IPS-15b (cell line): ENCODE measurements at regions not wholly inside any gene's neighbourhood (a gene's known extent, or its start where the extent isn't known, plus 50 kb on each side); places are given as distances from the start of the nearest gene placed in this dataset.

ENCODE experiments used
- H3K27me3 ChIP-seq: one replicate; pipeline ENCODE4 v1.6.1; 2013; ENCODE audit warnings: low read length; ENCODE audit not compliant: control insufficient read depth, insufficient read depth
- H3K36me3 ChIP-seq: one replicate; pipeline ENCODE4 v1.6.1; 2013; ENCODE audit warnings: low read length; ENCODE audit not compliant: control insufficient read depth, insufficient read depth
- H3K4me1 ChIP-seq: one replicate; pipeline ENCODE4 v1.6.1; 2013; ENCODE audit warnings: mild to moderate bottlenecking, low read length; ENCODE audit not compliant: control insufficient read depth, insufficient read depth
- H3K4me3 ChIP-seq: one replicate; pipeline ENCODE4 v1.5.1; 2013; ENCODE audit warnings: low read depth, low read length
- H3K9ac ChIP-seq: one replicate; pipeline ENCODE4 v1.6.1; 2013; ENCODE audit warnings: low read depth, mild to moderate bottlenecking, low read length
- H3K9me3 ChIP-seq: one replicate; pipeline ENCODE4 v1.6.1; 2013; ENCODE audit warnings: mild to moderate bottlenecking, low read length; ENCODE audit not compliant: control insufficient read depth, insufficient read depth

DNA sequence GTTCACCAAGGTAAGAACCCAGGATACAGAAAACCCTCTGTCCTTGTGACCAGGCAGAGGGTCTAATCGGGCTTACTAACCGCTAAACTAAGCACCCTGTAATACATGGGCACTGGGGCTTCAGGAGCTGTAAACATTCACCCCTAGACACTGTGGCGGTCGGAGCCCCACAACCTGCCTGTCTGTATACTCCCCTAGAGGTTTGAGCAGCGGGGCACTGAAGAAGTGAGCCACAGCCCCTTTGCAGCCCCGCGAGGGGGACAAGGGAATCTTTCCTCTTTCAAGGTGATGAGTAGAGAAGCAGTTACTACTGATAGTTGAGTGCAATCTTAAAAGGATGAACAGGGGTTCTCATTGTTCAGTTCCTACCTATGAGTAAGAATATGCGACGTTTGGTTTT, 397.2 kb downstream of the AEBP2 start:
- no peak overlapping the region for H3K4me3 ChIP-seq

DNA sequence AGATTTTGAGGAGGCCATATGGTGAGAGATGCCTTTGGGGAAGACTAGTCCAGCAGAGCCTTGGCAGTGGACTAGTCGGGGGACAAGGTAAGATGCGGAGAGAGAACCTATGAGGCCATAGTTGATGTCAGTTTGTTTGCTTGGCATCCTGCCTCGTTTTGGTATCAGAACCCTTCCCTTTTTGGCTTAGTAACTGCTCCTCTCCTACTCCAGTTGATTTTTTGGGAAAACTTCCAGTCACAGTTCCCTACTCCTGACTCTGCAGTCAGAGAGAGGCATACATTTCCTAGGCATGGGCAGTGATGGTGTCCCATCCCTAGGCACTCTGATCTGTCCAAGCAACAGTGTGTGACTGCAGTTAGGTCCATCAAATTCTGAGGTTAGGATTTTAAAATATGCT, 398.3 kb downstream of the AEBP2 start:
- H3K9ac ChIP-seq: no peak overlapping the region

More for the DNA sequence above, 397.2 kb downstream of the AEBP2 start:
- no peaks in the 10 kb centered on the region for H3K9me3 ChIP-seq
- no peaks in the 10 kb centered on the region for H3K27me3 ChIP-seq
- H3K9ac ChIP-seq: no peak overlapping the region
- H3K4me1 ChIP-seq: no peaks in the 10 kb centered on the region
- H3K36me3 ChIP-seq: no peaks in the 10 kb centered on the region

DNA sequence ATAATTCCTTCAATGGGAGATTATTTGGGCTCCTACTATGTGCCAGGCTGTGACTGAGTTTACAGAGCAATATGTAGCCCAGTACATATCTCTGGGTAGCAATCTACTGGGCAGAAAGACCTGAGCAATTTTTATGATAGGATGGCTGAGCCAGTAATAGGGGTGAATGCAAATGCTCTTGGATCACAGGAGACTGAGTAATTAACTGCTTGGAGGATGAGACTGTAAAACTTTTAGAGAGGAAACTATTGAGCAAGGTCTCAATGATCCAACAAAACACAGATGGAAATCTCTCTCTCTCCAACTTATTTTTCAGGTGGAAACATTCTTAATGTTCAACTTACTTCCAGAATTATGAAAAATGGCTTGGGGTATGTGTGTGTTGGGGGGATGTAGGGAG, 402.2 kb downstream of the AEBP2 start:
- H3K36me3 ChIP-seq: no peaks in the 10 kb centered on the region
- no peak overlapping the region for H3K4me3 ChIP-seq
- no peak overlapping the region for H3K9ac ChIP-seq
- no peaks in the 10 kb centered on the region for H3K4me1 ChIP-seq
- no peaks in the 10 kb centered on the region for H3K9me3 ChIP-seq
- H3K27me3 ChIP-seq: no peaks in the 10 kb centered on the region

More for the DNA sequence above, 398.3 kb downstream of the AEBP2 start:
- Histone ChIP-seq H3K4me3 (no peak overlapping the region), H3K4me1 (no peaks in the 10 kb centered on the region), H3K9me3 (no peaks in the 10 kb centered on the region), H3K36me3 (no peaks in the 10 kb centered on the region), H3K27me3 (no peaks in the 10 kb centered on the region)

DNA sequence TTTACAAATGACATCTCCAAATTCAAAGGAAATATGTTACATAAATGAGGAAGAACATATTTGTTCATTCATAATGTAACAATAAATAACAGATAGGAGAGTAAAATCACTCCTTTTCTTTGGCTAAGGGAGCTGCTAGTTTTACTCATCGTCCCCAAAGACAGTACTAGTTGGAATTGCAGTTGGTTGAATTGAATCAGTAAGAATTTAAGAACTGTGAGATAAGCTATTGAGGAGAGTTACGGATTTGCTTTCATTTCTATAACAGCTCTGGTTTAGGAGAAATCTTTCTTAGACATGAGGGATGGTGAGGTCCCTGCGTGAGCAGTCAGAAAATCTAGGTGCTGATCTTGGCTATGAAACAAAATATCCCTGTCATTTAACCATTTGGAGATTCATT, 402.8 kb downstream of the AEBP2 start:
- Histone ChIP-seq H3K9me3 (no peaks in the 10 kb centered on the region), H3K4me1 (no peaks in the 10 kb centered on the region), H3K27me3 (no peaks in the 10 kb centered on the region), H3K36me3 (no peaks in the 10 kb centered on the region), H3K4me3 (no peak overlapping the region), H3K9ac (no peak overlapping the region)

DNA sequence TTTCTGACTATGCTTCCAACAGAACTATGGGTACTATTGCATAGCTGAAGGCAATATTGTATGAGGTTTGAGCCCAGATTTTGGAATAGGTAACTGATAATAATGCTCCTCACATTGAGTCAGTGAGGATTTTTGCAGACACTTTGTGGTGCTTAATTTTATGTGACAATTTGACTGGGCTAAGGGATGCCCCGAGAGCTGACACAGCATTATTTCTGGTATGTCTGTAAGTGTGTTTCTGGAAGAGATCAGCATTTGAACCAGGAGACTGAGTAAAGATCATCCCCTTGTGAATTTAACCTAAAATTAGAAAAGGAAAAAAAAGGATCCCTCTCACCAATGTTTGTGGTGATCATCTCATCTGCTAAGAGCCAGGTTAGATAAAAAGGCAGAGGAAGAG, 404.9 kb downstream of the AEBP2 start:
- Histone ChIP-seq H3K9me3 (no peaks in the 10 kb centered on the region), H3K27me3 (no peaks in the 10 kb centered on the region), H3K36me3 (no peaks in the 10 kb centered on the region), H3K4me3 (no peak overlapping the region), H3K4me1 (no peaks in the 10 kb centered on the region), H3K9ac (no peak overlapping the region)

DNA sequence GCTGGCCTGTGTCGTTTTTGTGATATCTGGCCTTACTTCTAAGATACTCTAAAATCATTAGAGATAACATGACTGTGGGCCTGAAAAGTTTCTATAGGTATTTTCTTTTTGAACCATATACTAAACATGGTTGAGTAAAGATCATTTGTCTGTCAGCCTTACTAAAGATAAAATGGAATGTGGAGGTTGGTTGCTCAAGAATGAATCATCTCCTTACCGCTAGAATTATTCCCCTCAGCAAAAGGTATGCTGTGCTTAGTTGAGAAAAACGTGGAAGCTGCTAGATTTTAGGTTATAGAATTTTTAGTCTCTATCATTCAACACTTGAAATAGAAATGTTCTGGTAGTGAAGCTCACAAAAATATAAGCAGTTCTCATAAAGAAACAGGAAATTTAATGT, 407.3 kb downstream of the AEBP2 start:
- Histone ChIP-seq H3K4me1 (no peaks in the 10 kb centered on the region), H3K9me3 (no peaks in the 10 kb centered on the region), H3K9ac (no peak overlapping the region), H3K27me3 (no peaks in the 10 kb centered on the region), H3K36me3 (no peaks in the 10 kb centered on the region), H3K4me3 (no peak overlapping the region)

DNA sequence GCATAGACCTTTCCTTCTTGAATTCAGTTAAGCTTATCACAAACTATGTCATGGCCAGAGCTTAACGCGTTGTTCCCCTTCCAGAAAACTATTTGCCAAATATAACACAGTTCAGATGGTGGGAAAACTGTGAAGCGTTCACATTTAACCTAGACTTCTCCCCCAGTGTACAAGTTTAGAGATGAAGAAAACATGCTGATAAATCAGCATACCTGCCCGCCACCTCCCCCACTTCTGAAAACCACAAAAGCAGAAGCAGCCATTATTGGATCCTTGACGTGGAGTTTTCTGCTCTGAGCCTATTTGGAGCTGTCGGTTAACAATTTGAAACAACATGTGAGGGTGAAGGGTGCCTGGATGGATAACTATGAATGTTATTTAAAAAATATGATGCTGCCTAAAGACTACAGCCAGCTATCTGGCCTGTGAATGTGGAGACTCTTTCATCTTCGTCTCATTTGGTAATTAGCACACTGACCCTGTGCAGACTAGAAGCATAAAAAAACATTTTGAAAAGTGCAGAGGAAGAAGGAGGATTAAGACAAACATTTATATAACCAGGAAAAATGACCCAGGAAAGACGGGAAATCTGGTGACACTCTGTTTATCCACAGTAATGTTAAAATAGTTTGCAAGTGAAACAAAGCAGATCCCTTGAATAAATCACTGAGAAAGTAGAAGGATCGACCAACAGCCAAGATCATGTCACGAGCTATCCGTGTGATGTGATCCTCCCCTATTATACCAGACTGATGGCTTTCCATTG, 408.2 kb downstream of the AEBP2 start:
- H3K27me3 ChIP-seq: no peaks in the 10 kb centered on the region
- H3K4me1 ChIP-seq: no peaks in the 10 kb centered on the region
- no peaks in the 10 kb centered on the region for H3K36me3 ChIP-seq
- no peak overlapping the region for H3K9ac ChIP-seq
- no peaks in the 10 kb centered on the region for H3K9me3 ChIP-seq
- no peak overlapping the region for H3K4me3 ChIP-seq

DNA sequence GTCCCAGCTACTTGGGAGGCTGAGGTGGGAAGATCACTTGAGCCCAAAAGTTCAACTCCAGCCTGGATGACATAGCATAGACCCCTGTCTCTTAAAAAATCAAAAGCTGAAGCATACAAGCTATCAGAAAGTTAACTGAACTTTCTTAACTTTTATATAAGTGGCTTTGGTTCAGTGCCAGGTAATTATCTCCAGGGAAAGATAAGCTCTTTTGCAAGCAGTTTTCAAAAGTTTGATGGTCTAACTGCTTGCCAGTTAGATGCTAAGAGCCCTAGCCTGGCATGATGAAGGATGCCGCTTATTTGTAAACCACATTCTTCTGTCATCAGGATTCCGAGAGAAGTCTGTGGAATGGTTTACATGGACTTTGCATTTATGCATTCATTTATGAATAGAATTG, 409.1 kb downstream of the AEBP2 start:
- Histone ChIP-seq H3K27me3 (no peaks in the 10 kb centered on the region), H3K9me3 (no peaks in the 10 kb centered on the region), H3K36me3 (no peaks in the 10 kb centered on the region), H3K9ac (no peak overlapping the region), H3K4me3 (no peak overlapping the region), H3K4me1 (no peaks in the 10 kb centered on the region)

DNA sequence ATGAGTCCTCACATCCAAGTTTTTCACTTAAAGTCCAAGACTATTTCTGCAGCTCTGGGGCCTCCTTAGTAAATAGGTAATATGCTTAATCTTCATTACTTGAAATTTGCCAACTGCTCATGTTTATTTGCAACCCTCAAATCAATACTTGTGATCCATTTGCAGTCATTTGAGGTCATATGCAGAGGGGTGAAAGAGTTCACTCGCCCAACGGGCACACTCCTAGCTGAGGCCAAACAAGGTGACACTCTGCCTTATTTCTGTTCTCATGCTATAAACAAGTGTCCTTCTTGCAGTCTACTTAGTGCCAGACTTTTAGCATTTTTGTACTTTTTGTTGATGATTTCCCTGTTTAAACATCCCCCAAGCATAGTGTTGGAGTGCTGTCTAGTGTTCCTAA, 409.9 kb downstream of the AEBP2 start:
- Histone ChIP-seq H3K27me3 (no peaks in the 10 kb centered on the region), H3K36me3 (no peaks in the 10 kb centered on the region), H3K4me3 (no peak overlapping the region), H3K4me1 (no peaks in the 10 kb centered on the region), H3K9me3 (no peaks in the 10 kb centered on the region), H3K9ac (no peak overlapping the region)

DNA sequence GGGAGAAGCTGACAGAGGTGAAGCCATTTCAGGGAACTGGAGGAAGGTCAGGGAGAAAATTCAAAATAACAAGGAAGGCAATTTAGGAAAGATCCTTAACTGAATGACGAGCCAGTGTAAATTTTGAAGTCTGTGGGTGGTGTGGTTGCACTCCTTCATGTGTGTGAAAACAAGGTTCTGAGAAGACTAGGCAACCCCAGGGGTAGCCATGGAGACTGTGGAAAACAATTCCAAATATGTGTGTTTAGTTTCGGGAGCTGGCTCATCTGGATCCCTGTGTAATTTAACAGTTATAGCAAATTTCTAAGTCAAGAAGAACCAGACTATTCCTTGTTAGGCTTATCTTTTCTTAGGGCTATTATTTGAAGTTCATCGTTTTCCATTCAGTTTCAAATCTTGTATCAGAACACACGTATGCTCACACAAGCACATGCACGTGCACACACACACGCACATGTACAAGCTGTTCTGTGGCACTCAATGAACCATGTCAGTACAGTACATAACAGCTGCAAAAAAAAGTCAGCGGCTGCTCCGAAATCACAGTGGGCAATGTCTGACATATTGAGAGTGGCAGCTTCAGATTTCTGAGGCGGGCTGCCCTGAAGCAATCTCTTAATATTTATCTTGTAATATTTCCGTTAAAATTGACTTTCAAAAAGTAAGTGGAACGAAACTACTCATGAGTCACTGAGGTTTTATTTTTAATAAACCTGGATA, 411.2 kb downstream of the AEBP2 start:
- Histone ChIP-seq H3K4me3 (no peak overlapping the region), H3K4me1 (no peaks in the 10 kb centered on the region), H3K36me3 (no peaks in the 10 kb centered on the region), H3K9ac (no peak overlapping the region), H3K9me3 (no peaks in the 10 kb centered on the region), H3K27me3 (no peaks in the 10 kb centered on the region)

DNA sequence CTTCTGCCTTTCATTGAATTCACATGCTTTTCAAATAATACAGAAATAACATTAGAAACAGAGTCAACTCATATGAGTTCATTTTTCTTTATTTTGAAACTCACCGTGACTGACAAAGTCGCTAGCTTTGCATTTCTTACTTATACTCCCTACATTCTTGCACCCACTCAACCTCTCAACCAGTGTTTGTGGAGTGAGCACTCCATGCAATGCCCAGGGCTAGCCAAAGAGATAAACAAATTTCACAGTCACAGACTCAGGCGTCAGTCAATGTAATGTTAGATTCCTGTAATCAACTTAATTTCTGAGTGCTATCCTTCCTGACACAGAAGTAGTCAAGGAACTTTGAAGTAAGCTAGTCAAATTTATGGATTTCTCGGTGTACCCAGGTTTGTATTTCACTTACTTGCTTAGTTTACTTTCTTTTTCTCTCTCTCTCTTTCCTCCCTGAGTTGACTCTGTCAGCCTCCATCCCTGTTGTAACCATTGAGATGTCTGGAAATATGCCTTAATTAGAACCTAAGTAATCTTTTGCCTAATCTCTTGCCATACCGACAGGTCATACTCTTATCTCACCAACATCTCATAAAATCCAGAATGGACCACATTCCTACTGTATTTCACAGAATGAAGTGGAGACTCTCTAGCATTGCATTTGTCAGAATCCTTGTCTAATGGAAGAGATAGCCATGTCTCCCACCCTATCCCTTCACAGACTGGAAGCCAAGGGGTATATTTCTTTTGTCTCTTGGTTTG, 413.0 kb downstream of the AEBP2 start:
- no peaks in the 10 kb centered on the region for H3K36me3 ChIP-seq
- no peaks in the 10 kb centered on the region for H3K4me1 ChIP-seq
- H3K27me3 ChIP-seq: no peaks in the 10 kb centered on the region
- no peak overlapping the region for H3K4me3 ChIP-seq
- no peaks in the 10 kb centered on the region for H3K9me3 ChIP-seq
- no peak overlapping the region for H3K9ac ChIP-seq
